ENCODE measurements at regions not wholly inside any gene's neighbourhood (a gene's known extent, or its start where the extent isn't known, plus 50 kb on each side); places are given as distances from the start of the nearest gene placed in this dataset.

GRCh38 chr13:58300974-58301681 is 669.6 kb downstream of the PCDH17 start:
- no peak for TF ChIP-seq CTCF (IDR thresholded peaks at IDR 0.05; ENCODE audit: insufficient read depth, missing control alignments)
- FAIRE-seq (no peak), DNase-seq (ENCODE audit: insufficient read length, low spot score) (no peak)

- DNase-seq (ENCODE audit: insufficient read length, low spot score) (no peak), FAIRE-seq (no peak)
- no peak for TF ChIP-seq CTCF (IDR thresholded peaks at IDR 0.05; ENCODE audit: insufficient read depth, missing control alignments)
Observed at GRCh38 chr13:58302349-58302748, 670.8 kb downstream of the PCDH17 start.

- FAIRE-seq, result no peak
- TF ChIP-seq CTCF (IDR thresholded peaks at IDR 0.05; ENCODE audit: insufficient read depth, missing control alignments), result no peak
Observed at GRCh38 chr13:58306062-58306461, 674.5 kb downstream of the PCDH17 start.

GRCh38 chr13:58313219-58313618 is 681.7 kb downstream of the PCDH17 start:
- TF ChIP-seq CTCF (IDR thresholded peaks at IDR 0.05; ENCODE audit: insufficient read depth, missing control alignments), result no peak
- DNase-seq (ENCODE audit: insufficient read length, low spot score), result peak; percentile 19
- peak; percentile 83 for FAIRE-seq

More at GRCh38 chr13:58306062-58306461, 674.5 kb downstream of the PCDH17 start:
- DNase-seq (ENCODE audit: insufficient read length, low spot score), result no peak

- no peak for TF ChIP-seq CTCF (IDR thresholded peaks at IDR 0.05; ENCODE audit: insufficient read depth, missing control alignments)
Observed at GRCh38 chr13:58318495-58319167, 687.1 kb downstream of the PCDH17 start.

GRCh38 chr13:58324161-58324560 is 692.6 kb downstream of the PCDH17 start:
- no peak for TF ChIP-seq CTCF (IDR thresholded peaks at IDR 0.05; ENCODE audit: insufficient read depth, missing control alignments)
- no peak for FAIRE-seq
- DNase-seq (ENCODE audit: insufficient read length, low spot score), result no peak

More at GRCh38 chr13:58318495-58319167, 687.1 kb downstream of the PCDH17 start:
- DNase-seq (ENCODE audit: insufficient read length, low spot score) (no peak), FAIRE-seq (no peak)

- DNase-seq (ENCODE audit: insufficient read length, low spot score), result no peak
- no peak for TF ChIP-seq CTCF (IDR thresholded peaks at IDR 0.05; ENCODE audit: insufficient read depth, missing control alignments)
- FAIRE-seq, result no peak
Observed at GRCh38 chr13:58329746-58330145, 698.2 kb downstream of the PCDH17 start.
